ENCODE measurements at regions not wholly inside any gene's neighbourhood (a gene's known extent, or its start where the extent isn't known, plus 50 kb on each side); places are given as distances from the start of the nearest gene placed in this dataset.

DNA sequence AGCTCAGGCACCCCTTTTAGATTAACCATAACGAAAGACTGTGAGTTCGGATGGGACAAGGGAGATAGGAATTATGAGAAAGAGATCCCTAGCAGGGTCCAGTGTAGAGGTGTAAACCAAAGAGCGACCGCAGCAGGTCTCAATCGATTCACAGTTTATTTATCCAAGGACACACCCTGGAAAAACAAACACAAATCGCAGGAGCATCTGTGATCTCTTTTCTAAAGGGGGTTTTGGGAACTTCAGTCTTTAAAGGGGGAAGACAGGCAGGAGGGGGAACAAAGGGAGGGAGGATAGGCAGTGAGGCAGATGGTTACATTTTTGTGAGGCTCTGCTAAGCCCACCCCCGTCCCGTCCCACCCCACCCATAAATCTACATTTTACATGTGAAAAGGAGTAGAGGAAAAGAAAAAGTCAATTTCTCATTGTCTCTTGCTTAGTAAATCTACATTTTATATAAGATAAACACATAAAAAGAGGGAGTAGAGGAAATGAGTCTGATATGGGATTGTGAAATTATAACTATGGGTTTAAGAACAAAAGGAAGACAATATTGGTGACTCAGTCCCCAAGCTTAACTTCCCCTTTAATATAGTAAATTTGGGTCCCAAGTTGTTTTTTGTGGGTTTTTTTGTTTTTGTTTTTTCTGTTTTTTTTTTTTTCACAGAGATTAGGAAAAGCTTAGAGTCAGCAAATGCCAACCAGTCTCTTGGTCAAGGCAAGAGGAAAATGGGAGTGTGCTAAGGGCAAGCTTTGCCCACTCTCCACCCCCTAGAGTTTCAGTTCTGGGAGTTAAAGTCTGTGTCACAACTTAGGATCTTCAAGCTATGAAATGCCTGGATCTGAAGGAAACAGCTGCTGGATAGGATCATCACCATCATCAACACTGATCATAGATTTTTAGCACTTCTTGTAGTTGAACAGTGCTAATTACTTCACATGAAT, 160.9 kb upstream of the CDH5 start:
- no peak for TF ChIP-seq CTCF (conservative IDR thresholded peaks at IDR 0.05; ENCODE audit: low read length)
- no peak for TF ChIP-seq EZH2phosphoT487 (IDR thresholded peaks at IDR 0.05; ENCODE audit: borderline replicate concordance, low read depth, low read length)
